ENCODE measurements at regions not wholly inside any gene's neighbourhood (a gene's known extent, or its start where the extent isn't known, plus 50 kb on each side); places are given as distances from the start of the nearest gene placed in this dataset.

GRCh38 chr5:104815212-104815611, 1252.6 kb upstream of the NUDT12 start:
- no peak for TF ChIP-seq CTCF (IDR thresholded peaks at IDR 0.05; ENCODE audit: insufficient read depth, low read length, poor library complexity, severe bottlenecking)
- no peak for DNase-seq (ENCODE audit: low read depth)
- no peaks in the 10 kb centered on the region for H3K27me3 ChIP-seq (ENCODE audit: control insufficient read depth, insufficient read depth, low read length)
- no peak overlapping the region for H3K4me3 ChIP-seq (ENCODE audit: low read depth, low read length)
- H3K36me3 ChIP-seq (ENCODE audit: control insufficient read depth, insufficient read depth, low read length): no peaks in the 10 kb centered on the region

GRCh38 chr5:104800440-104801048, 1238.0 kb upstream of the NUDT12 start:
- TF ChIP-seq CTCF (IDR thresholded peaks at IDR 0.05; ENCODE audit: insufficient read depth, low read length, poor library complexity, severe bottlenecking): no peak
- no peak overlapping the region for H3K4me3 ChIP-seq (ENCODE audit: low read depth, low read length)
- H3K36me3 ChIP-seq (ENCODE audit: control insufficient read depth, insufficient read depth, low read length): no peaks in the 10 kb centered on the region
- no peak for DNase-seq (ENCODE audit: low read depth)
- no peaks in the 10 kb centered on the region for H3K27me3 ChIP-seq (ENCODE audit: control insufficient read depth, insufficient read depth, low read length)

- no peaks in the 10 kb centered on the region for H3K36me3 ChIP-seq (ENCODE audit: control insufficient read depth, insufficient read depth, low read length)
- no peak overlapping the region for H3K4me3 ChIP-seq (ENCODE audit: low read depth, low read length)
- no peak for TF ChIP-seq CTCF (IDR thresholded peaks at IDR 0.05; ENCODE audit: insufficient read depth, low read length, poor library complexity, severe bottlenecking)
- DNase-seq (ENCODE audit: low read depth): no peak
- H3K27me3 ChIP-seq (ENCODE audit: control insufficient read depth, insufficient read depth, low read length): no peaks in the 10 kb centered on the region
These were observed 1231.1 kb upstream of the NUDT12 start for GRCh38 chr5:104793755-104794080.

- TF ChIP-seq CTCF (IDR thresholded peaks at IDR 0.05; ENCODE audit: insufficient read depth, low read length, poor library complexity, severe bottlenecking): no peak
- Histone ChIP-seq H3K36me3 (ENCODE audit: control insufficient read depth, insufficient read depth, low read length) (no peaks in the 10 kb centered on the region), H3K27me3 (ENCODE audit: control insufficient read depth, insufficient read depth, low read length) (no peaks in the 10 kb centered on the region), H3K4me3 (ENCODE audit: low read depth, low read length) (no peak overlapping the region)
- DNase-seq (ENCODE audit: low read depth): no peak
These were observed 1230.6 kb upstream of the NUDT12 start for GRCh38 chr5:104793031-104793754.

- no peak for DNase-seq (ENCODE audit: low read depth)
- Histone ChIP-seq H3K36me3 (ENCODE audit: control insufficient read depth, insufficient read depth, low read length) (no peaks in the 10 kb centered on the region), H3K27me3 (ENCODE audit: control insufficient read depth, insufficient read depth, low read length) (no peaks in the 10 kb centered on the region), H3K4me3 (ENCODE audit: low read depth, low read length) (no peak overlapping the region)
- no peak for TF ChIP-seq CTCF (IDR thresholded peaks at IDR 0.05; ENCODE audit: insufficient read depth, low read length, poor library complexity, severe bottlenecking)
These were observed 1226.8 kb upstream of the NUDT12 start for GRCh38 chr5:104789366-104789765.

- no peak for DNase-seq (ENCODE audit: low read depth)
- no peaks in the 10 kb centered on the region for H3K27me3 ChIP-seq (ENCODE audit: control insufficient read depth, insufficient read depth, low read length)
- no peak for TF ChIP-seq CTCF (IDR thresholded peaks at IDR 0.05; ENCODE audit: insufficient read depth, low read length, poor library complexity, severe bottlenecking)
- H3K4me3 ChIP-seq (ENCODE audit: low read depth, low read length): no peak overlapping the region
- no peaks in the 10 kb centered on the region for H3K36me3 ChIP-seq (ENCODE audit: control insufficient read depth, insufficient read depth, low read length)
These were observed 1222.5 kb upstream of the NUDT12 start for GRCh38 chr5:104785097-104785496.
